IMR-90 (cell line): ENCODE measurements at regions not wholly inside any gene's neighbourhood (a gene's known extent, or its start where the extent isn't known, plus 50 kb on each side); places are given as distances from the start of the nearest gene placed in this dataset.

ENCODE experiments used
- ATAC-seq: fragments of 200-7000 bp; cut with Tn5 transposase; 2 replicates; pipeline ENCODE4 v1.9.1; 2020; ENCODE audit warnings: low read depth, mild to moderate bottlenecking, moderate library complexity
- BruUV-seq: library from RNA; stranded (reverse); fragments of 400-500 nt; replicated peaks from 2 replicates; lab custom pipeline; 2021; lab: Mats Ljungman, UMichigan
- CTCF ChIA-PET: fragments of 300-600 bp; formaldehyde crosslinking; extraction: SDS; loops from one replicate; lab custom pipeline; 2021; ENCODE audit warnings: antibody characterized with exemption; lab: Yijun Ruan, JAX
- POLR2A ChIA-PET: fragments of 300-600 bp; sonication (Branson Sonifier 250); formaldehyde crosslinking; loops from one replicate; lab custom pipeline; 2022; ENCODE audit warnings: antibody characterized with exemption; ENCODE audit not compliant: unreplicated experiment; lab: Charles Lee
- DNase-seq: peaks from one replicate; pipeline ENCODE4 v3.0.0; 2013
- H2AFZ ChIP-seq: replicated peaks from 2 replicates; pipeline ENCODE3; 2013; ENCODE audit warnings: low read length, mild to moderate bottlenecking; ENCODE audit not compliant: poor library complexity
- H2AK5ac ChIP-seq: 2 replicates; pipeline ENCODE4 v1.6.1; 2013; ENCODE audit warnings: low read depth, low read length, inconsistent platforms
- H2AK9ac ChIP-seq: replicated peaks from 2 replicates; pipeline ENCODE3; 2013; ENCODE audit warnings: mild to moderate bottlenecking, low read depth, low read length, moderate library complexity; ENCODE audit not compliant: poor library complexity
- H2BK120ac ChIP-seq: 2 replicates; pipeline ENCODE4 v1.6.1; 2013; ENCODE audit warnings: low read depth, low read length, inconsistent platforms
- H2BK15ac ChIP-seq: 3 replicates; pipeline ENCODE4 v1.6.1; 2013; ENCODE audit warnings: low read depth, low read length, inconsistent platforms
- H2BK20ac ChIP-seq: 2 replicates; pipeline ENCODE4 v1.6.1; 2013; ENCODE audit warnings: low read depth, mild to moderate bottlenecking, inconsistent platforms, low read length, moderate library complexity
- H2BK5ac ChIP-seq: 2 replicates; pipeline ENCODE4 v1.6.1; 2013; ENCODE audit warnings: mild to moderate bottlenecking, low read depth, low read length, inconsistent platforms; ENCODE audit not compliant: poor library complexity, severe bottlenecking
- H3K14ac ChIP-seq: replicated peaks from 2 replicates; pipeline ENCODE4 v1.6.1; 2013; ENCODE audit warnings: low read depth, low read length, inconsistent platforms
- H3K18ac ChIP-seq: 2 replicates; pipeline ENCODE4 v1.6.1; 2013; ENCODE audit warnings: low read depth, low read length, control low read depth
- H3K23ac ChIP-seq: 2 replicates; pipeline ENCODE4 v1.6.1; 2013; ENCODE audit warnings: low read depth, low read length, inconsistent platforms
- H3K27ac ChIP-seq: 2 replicates; pipeline ENCODE4 v1.5.1; 2013; ENCODE audit warnings: mild to moderate bottlenecking, control low read depth, low read length; ENCODE audit not compliant: insufficient read depth
- H3K27me3 ChIP-seq: 2 replicates; pipeline ENCODE4 v1.6.1; 2013; ENCODE audit warnings: low read length; ENCODE audit not compliant: control insufficient read depth, insufficient read depth
- H3K36me3 ChIP-seq: 2 replicates; pipeline ENCODE4 v1.6.1; 2013; ENCODE audit warnings: low read length, mixed read lengths; ENCODE audit not compliant: control insufficient read depth, insufficient read depth
- H3K4ac ChIP-seq: 2 replicates; pipeline ENCODE4 v1.6.1; 2013; ENCODE audit warnings: low read depth, low read length, inconsistent platforms
- H3K4me1 ChIP-seq: 2 replicates; pipeline ENCODE4 v1.6.1; 2013; ENCODE audit warnings: low read length, mixed read lengths; ENCODE audit not compliant: control insufficient read depth, insufficient read depth
- H3K4me2 ChIP-seq: 2 replicates; pipeline ENCODE4 v1.6.1; 2013; ENCODE audit warnings: low read depth, mild to moderate bottlenecking, control low read depth, low read length, moderate library complexity
- H3K4me3 ChIP-seq: 2 replicates; pipeline ENCODE4 v1.5.1; 2013; ENCODE audit warnings: low read depth, mild to moderate bottlenecking, control low read depth, low read length, moderate library complexity; ENCODE audit not compliant: insufficient read depth
- H3K56ac ChIP-seq: 2 replicates; pipeline ENCODE4 v1.6.1; 2013; ENCODE audit warnings: low read length, inconsistent platforms; ENCODE audit not compliant: insufficient read depth; ENCODE audit errors: extremely low read depth
- H3K79me1 ChIP-seq, 2 experiments: 2 replicates each; pipeline ENCODE4 v1.6.1; 2013; ENCODE audit warnings: low read length in 2 of 2, inconsistent platforms in 1 of 2, low read depth in 1 of 2
- H3K9ac ChIP-seq: 2 replicates; pipeline ENCODE4 v1.6.1; 2013; ENCODE audit warnings: low read depth, low read length, control low read depth
- H3K9me1 ChIP-seq: 2 replicates; pipeline ENCODE4 v1.6.1; 2013; ENCODE audit warnings: low read length, inconsistent platforms; ENCODE audit not compliant: insufficient read depth
- H3K9me3 ChIP-seq: 2 replicates; pipeline ENCODE4 v1.6.1; 2013; ENCODE audit warnings: low read length; ENCODE audit not compliant: control insufficient read depth, insufficient read depth
- H4K20me1 ChIP-seq: 2 replicates; pipeline ENCODE4 v1.6.1; 2013; ENCODE audit warnings: low read length, inconsistent platforms; ENCODE audit not compliant: insufficient read depth
- H4K5ac ChIP-seq: 2 replicates; pipeline ENCODE4 v1.6.1; 2013; ENCODE audit warnings: mild to moderate bottlenecking, low read depth, low read length, control low read depth
- H4K8ac ChIP-seq, 2 experiments: 2 replicates each; pipeline ENCODE4 v1.6.1; 2013; ENCODE audit warnings: low read depth in 2 of 2, low read length in 2 of 2, control low read depth in 1 of 2, inconsistent platforms in 1 of 2
- H4K91ac ChIP-seq: 2 replicates; pipeline ENCODE4 v1.6.1; 2013; ENCODE audit warnings: low read depth, low read length, inconsistent platforms; ENCODE audit not compliant: insufficient read depth
- BHLHE40 ChIP-seq: fragments of 150-350 bp; IDR thresholded peaks from 2 replicates; pipeline ENCODE4 v1.6.1; 2016; ENCODE audit warnings: mild to moderate bottlenecking, low read depth, low read length
- CHD1 ChIP-seq: IDR thresholded peaks from 2 replicates; pipeline ENCODE4 v1.6.1; 2012; ENCODE audit warnings: low read depth, low read length, improper control_type of control experiment
- FOS ChIP-seq: fragments of 150-350 bp; IDR thresholded peaks from 2 replicates; pipeline ENCODE4 v1.6.1; 2016; ENCODE audit warnings: low read depth, low read length
- MAFK ChIP-seq: IDR thresholded peaks from 2 replicates; pipeline ENCODE4 v1.6.1; 2012; ENCODE audit warnings: low read depth, low read length, improper control_type of control experiment
- MXI1 ChIP-seq: IDR thresholded peaks from 2 replicates; pipeline ENCODE4 v1.6.1; 2012; ENCODE audit warnings: low read depth, mild to moderate bottlenecking, low read length, moderate library complexity, borderline replicate concordance
- NFE2L2 ChIP-seq: fragments of 150-350 bp; IDR thresholded peaks from 2 replicates; pipeline ENCODE4 v1.6.1; 2016; ENCODE audit warnings: low read depth, mild to moderate bottlenecking, low read length
- RAD21 ChIP-seq: IDR thresholded peaks from 2 replicates; pipeline ENCODE4 v1.6.1; 2012; ENCODE audit warnings: low read length, improper control_type of control experiment
- RCOR1 ChIP-seq: IDR thresholded peaks from 2 replicates; pipeline ENCODE4 v1.6.1; 2012; ENCODE audit warnings: mild to moderate bottlenecking, low read length, improper control_type of control experiment; ENCODE audit not compliant: insufficient replicate concordance
- RFX5 ChIP-seq: IDR thresholded peaks from 2 replicates; pipeline ENCODE4 v1.8.0; 2012; ENCODE audit warnings: low read depth, mild to moderate bottlenecking, low read length, moderate library complexity
- SMC3 ChIP-seq: fragments of 150-350 bp; IDR thresholded peaks from 2 replicates; pipeline ENCODE4 v1.6.1; 2016; ENCODE audit warnings: low read depth, mild to moderate bottlenecking, antibody characterized with exemption, low read length, moderate library complexity
- WGBS, 2 experiments: methylation state at CpG; one replicate each; pipeline versions ENCODE4 v1.1.5 to v1.1.7; 2013; ENCODE audit warnings: missing lambda C conversion rate in 2 of 2; ENCODE audit not compliant: insufficient read length in 1 of 2; ENCODE audit errors: extremely low coverage in 2 of 2; 5-methylcytosine and 5-hydroxymethylcytosine counted together
- dilution Hi-C: fragments of 300-500 bp; cut with HindIII; formaldehyde crosslinking; loops from one replicate; pipeline ENCODE4 v1.14.3; 2018; ENCODE audit warnings: low sequenced_read_pairs; ENCODE audit not compliant: unreplicated experiment
- in situ Hi-C: fragments of 300-500 bp; cut with MboI; formaldehyde crosslinking; loops from 3 replicates; pipeline ENCODE4 v1.14.3; 2019; ENCODE audit warnings: low sequenced_read_pairs, inconsistent platforms, mixed read lengths
- intact Hi-C: fragments of 100-400 bp; cut with micrococcal nuclease; formaldehyde crosslinking; loops from 2 replicates; pipeline ENCODE4 v1.10.0; 2022
- TF ChIP-seq, protein P1 (sequence below): conservative IDR thresholded peaks from 2 replicates; pipeline ENCODE4 v1.5.1; 2012; ENCODE audit warnings: mild to moderate bottlenecking, low read depth, low read length, improper control_type of control experiment
- TF ChIP-seq, protein P2 (sequence below): fragments of 150-350 bp; IDR thresholded peaks from 2 replicates; pipeline ENCODE4 v1.6.1; 2016; ENCODE audit warnings: low read depth, mild to moderate bottlenecking, low read length, moderate library complexity, borderline replicate concordance
- TF ChIP-seq, protein P3 (sequence below): fragments of 150-350 bp; IDR thresholded peaks from 2 replicates; pipeline ENCODE4 v1.6.1; 2017; ENCODE audit warnings: mild to moderate bottlenecking, antibody characterized with exemption, low read length, low read depth

DNA sequence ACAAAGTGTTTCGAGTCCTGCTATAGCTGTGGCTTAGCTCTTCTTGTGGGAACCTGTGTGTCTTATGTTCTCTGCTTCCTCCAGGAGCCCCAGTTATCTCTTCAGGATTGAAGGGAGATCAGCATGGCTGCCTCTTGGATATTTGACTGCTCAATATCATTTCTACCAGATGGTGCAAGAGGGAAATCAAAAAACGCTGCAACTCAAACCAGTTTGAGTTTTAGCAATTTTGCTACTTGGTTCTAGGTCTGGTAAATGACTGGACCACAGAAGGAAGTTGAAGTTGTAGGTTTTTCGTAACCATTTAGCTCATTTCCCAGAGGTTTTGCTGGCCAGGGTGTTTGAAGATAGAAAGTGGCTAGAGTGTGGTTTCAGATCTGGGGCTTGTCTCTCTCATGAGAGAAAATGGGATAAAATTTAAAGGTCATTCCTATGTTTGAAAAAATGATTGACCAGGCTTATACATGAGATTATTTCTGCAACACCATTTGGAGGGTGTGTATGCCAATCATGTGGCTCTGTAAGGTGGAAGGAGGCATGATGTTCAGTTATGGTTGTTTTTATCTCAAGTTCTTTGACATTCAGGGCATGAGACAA, 210.4 kb downstream of the SPRY1 start:
- no peak overlapping the region for H3K27ac ChIP-seq
- H2BK120ac ChIP-seq: no peak overlapping the region
- H2BK15ac ChIP-seq: no peak overlapping the region
- no peaks in the 10 kb centered on the region for H3K27me3 ChIP-seq
- no peaks in the 10 kb centered on the region for H3K4me1 ChIP-seq
- ATAC-seq (no peak), DNase-seq (no peak)
- dilution Hi-C loops (no loop called here), in situ Hi-C loops (no loop called here), intact Hi-C loops (no loop called here)
- CTCF ChIA-PET: interaction anchor here (0.5 kb wide), 1 partner anchor 63 kb away, joined by 3 read pairs; no protein-coding TSS in a partner anchor
- H2BK5ac ChIP-seq: no peak overlapping the region
- no peak overlapping the region for H3K56ac ChIP-seq
- BruUV-seq: no TSS peak
- H3K23ac ChIP-seq: no peak overlapping the region
- H3K36me3 ChIP-seq: no peaks in the 10 kb centered on the region
- 86% methylated on average over 1 of the region's 3 CpGs; no CpG with 5 or more reads in 1 of the 2 experiments for WGBS, 2 experiments
- H3K4me2 ChIP-seq: no peak overlapping the region
- H3K4me3 ChIP-seq: no peak overlapping the region
- H2AFZ ChIP-seq: no peak overlapping the region
- H3K14ac ChIP-seq: no peak overlapping the region
- H3K18ac ChIP-seq: no peak overlapping the region; the same call in 1 of the 2 replicates
- H4K8ac ChIP-seq: no peak overlapping the region
- no peak overlapping the region for H2AK5ac ChIP-seq
- no peak overlapping the region for H4K91ac ChIP-seq
- H2BK20ac ChIP-seq: no peak overlapping the region
- no peaks in the 10 kb centered on the region for H3K79me1 ChIP-seq
- no peaks in the 10 kb centered on the region for H4K20me1 ChIP-seq
- peaks cover 2% of the 10 kb centered on the region; the same call in 1 of the 2 replicates for H3K9me1 ChIP-seq
- H3K9ac ChIP-seq: no peak overlapping the region
- no peak overlapping the region for H4K5ac ChIP-seq
- no peak overlapping the region for H3K4ac ChIP-seq
- no peak for TF ChIP-seq RAD21
- no peak for TF ChIP-seq RCOR1
- TF ChIP-seq RFX5: no peak
- TF ChIP-seq, protein P1, sequence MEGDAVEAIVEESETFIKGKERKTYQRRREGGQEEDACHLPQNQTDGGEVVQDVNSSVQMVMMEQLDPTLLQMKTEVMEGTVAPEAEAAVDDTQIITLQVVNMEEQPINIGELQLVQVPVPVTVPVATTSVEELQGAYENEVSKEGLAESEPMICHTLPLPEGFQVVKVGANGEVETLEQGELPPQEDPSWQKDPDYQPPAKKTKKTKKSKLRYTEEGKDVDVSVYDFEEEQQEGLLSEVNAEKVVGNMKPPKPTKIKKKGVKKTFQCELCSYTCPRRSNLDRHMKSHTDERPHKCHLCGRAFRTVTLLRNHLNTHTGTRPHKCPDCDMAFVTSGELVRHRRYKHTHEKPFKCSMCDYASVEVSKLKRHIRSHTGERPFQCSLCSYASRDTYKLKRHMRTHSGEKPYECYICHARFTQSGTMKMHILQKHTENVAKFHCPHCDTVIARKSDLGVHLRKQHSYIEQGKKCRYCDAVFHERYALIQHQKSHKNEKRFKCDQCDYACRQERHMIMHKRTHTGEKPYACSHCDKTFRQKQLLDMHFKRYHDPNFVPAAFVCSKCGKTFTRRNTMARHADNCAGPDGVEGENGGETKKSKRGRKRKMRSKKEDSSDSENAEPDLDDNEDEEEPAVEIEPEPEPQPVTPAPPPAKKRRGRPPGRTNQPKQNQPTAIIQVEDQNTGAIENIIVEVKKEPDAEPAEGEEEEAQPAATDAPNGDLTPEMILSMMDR: no peak
- TF ChIP-seq, protein P2, sequence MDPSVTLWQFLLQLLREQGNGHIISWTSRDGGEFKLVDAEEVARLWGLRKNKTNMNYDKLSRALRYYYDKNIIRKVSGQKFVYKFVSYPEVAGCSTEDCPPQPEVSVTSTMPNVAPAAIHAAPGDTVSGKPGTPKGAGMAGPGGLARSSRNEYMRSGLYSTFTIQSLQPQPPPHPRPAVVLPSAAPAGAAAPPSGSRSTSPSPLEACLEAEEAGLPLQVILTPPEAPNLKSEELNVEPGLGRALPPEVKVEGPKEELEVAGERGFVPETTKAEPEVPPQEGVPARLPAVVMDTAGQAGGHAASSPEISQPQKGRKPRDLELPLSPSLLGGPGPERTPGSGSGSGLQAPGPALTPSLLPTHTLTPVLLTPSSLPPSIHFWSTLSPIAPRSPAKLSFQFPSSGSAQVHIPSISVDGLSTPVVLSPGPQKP: no peak
- TF ChIP-seq, protein P3, sequence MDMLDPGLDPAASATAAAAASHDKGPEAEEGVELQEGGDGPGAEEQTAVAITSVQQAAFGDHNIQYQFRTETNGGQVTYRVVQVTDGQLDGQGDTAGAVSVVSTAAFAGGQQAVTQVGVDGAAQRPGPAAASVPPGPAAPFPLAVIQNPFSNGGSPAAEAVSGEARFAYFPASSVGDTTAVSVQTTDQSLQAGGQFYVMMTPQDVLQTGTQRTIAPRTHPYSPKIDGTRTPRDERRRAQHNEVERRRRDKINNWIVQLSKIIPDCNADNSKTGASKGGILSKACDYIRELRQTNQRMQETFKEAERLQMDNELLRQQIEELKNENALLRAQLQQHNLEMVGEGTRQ: no peak
- TF ChIP-seq BHLHE40: no peak
- TF ChIP-seq NFE2L2: no peak
- no peak for TF ChIP-seq FOS
- no peak for TF ChIP-seq SMC3
- TF ChIP-seq MXI1: no peak
- no peak for TF ChIP-seq CHD1
- no peak for TF ChIP-seq MAFK
- H2AK9ac ChIP-seq: no peak overlapping the region
- no peaks in the 10 kb centered on the region for H3K9me3 ChIP-seq
- POLR2A ChIA-PET: no interaction called here
